ENCODE measurements at regions not wholly inside any gene's neighbourhood (a gene's known extent, or its start where the extent isn't known, plus 50 kb on each side); places are given as distances from the start of the nearest gene placed in this dataset.
"Not testable (repeated sequence)": the region's sequence is repeated elsewhere in the genome, so short reads cannot be mapped to it uniquely, and the experiment has no call there.

- not testable (repeated sequence) for TF ChIP-seq CTCF, POLR2A (IDR thresholded peaks at IDR 0.05)
Observed at GRCh38 chr15:77925101-77925500, 152.4 kb downstream of the TBC1D2B start.

Data from ovary (tissue), 3 donors.